ENCODE measurements at regions not wholly inside any gene's neighbourhood (a gene's known extent, or its start where the extent isn't known, plus 50 kb on each side); places are given as distances from the start of the nearest gene placed in this dataset.
A peak's percentile ranks its signal among the peaks of the same experiment; 100 is the strongest.

DNA sequence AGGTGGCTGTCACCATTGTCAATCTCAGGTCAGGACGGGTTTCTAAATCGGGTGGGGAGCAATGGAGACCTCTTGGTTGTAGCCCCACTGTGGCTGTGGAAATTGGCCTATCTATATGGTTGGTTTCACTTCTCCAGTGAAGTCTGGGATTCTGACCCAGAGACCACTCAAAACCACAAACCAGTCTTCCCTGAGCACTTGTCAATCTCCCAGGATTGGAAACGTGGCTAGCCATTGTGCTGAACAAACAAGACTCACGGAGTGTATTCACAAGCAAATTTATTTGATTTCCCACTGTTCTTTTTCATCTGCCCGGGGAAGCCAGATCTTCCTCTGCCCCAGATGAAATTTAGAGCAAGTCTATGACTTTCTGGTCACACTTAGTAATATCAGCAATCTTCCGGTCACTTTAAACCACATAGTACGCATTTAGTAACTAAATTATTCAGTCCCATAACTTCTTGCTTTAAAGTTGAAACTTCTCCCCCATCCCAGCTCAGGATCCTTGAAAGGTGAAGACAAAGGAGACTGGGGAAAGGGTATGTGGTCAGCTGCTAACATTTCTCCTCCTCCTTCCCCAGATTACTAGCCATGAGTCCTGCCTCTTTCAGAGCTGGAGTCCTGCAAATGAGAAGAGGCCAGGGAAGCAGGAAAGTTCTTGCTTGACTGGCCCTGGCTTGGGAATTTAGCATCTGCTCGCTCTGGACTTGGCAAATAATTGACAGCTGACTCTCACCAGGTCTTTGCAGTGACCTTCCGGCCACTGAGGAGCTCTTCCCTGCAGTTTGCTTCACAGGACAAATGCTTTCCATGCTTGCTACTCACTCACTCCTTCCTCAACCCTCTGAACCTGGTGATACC, 123.2 kb upstream of the MAX start:
- DNase-seq, result no peak

DNA sequence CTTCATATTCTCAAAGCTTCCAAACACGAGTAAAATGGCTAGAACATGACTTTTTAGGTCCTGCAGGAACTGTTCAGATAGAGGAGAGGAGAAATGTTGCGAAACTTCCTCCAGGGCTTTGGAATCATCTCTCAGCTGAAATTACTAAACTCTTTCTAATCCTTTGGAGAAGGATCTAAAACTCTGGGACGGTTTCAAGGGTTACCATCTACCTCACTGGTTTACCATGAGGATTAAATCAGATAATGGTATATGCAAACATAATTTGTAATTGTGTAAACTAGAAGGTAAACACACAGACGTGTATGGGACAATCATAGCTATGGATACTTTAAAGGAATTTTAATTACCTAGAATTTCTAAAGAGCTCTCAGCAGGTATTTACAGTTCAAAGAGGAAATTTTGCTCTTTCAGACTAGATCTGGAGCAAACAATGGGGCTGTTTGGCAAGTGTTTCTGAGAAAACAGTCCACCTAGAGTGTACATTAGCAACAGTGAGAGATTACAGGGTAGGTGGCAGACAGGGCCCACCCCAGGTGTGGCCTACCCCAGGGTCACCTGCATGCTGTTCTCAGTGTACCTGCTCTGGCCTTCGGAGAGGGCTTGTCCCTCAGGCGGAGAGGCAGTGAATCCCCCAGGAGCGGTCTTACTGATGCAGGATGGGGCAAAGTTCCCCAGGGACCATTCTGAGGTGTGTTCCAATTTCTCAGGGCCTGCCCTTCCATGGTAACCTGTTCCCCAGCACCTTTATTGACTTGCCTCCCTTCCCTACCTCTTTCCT, 124.7 kb upstream of the MAX start:
- DNase-seq, result peak; percentile 48

DNA sequence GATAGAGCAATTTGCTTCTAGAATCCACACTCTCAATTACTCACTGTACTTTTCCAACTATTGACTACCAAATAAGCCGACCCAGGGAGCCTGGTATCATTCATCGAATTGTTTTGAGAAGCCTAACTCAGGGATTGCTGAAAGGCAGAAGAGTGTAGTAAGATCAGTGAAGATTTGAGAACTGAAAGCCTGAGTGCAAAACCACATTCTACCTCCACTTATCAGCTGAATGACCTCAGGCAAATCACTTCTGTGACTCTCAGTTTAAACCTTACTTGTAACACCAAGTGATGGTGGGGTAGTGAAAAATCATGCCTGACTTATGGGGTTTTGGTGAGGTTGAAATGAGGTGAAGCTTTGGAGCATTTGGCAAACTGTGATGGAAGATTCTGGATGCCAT, 126.1 kb upstream of the MAX start:
- DNase-seq, result no peak

DNA sequence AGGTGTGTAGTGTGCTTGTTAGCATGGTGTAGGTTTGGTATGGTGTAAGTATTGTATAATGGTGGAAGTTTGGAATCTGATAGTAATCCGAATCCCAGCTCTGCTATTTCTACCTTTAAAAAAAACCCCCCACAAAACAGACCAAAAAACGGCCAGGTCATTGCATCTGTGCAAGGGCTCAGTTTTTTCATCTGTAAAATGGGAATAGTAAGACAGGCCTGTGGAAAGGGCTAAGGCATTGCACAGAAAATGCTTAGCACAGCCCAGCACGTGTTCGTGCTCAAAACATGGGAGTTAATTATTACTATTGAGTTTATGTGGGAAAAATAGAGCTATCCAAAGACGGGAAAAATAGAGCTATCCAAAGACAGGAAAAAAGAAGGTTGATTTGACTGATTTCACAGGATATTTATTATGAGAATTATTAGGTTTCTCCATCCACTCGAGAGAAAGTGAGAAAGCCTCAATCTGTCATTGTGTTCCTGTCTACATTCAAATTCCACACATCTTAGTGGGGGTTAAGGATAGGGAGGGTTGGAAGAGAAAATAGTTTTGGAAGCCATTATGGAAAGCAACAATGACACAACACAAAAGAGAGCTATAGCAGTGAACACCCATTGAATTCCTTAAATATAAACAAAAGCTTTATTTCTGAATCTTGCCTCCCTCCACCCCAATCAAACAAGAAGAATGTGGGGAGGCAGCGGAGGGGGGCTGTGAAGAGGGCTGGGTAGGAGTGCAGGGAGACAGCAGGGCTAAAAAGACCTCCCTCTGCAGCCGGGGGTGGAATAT, 126.8 kb upstream of the MAX start:
- DNase-seq, result no peak

DNA sequence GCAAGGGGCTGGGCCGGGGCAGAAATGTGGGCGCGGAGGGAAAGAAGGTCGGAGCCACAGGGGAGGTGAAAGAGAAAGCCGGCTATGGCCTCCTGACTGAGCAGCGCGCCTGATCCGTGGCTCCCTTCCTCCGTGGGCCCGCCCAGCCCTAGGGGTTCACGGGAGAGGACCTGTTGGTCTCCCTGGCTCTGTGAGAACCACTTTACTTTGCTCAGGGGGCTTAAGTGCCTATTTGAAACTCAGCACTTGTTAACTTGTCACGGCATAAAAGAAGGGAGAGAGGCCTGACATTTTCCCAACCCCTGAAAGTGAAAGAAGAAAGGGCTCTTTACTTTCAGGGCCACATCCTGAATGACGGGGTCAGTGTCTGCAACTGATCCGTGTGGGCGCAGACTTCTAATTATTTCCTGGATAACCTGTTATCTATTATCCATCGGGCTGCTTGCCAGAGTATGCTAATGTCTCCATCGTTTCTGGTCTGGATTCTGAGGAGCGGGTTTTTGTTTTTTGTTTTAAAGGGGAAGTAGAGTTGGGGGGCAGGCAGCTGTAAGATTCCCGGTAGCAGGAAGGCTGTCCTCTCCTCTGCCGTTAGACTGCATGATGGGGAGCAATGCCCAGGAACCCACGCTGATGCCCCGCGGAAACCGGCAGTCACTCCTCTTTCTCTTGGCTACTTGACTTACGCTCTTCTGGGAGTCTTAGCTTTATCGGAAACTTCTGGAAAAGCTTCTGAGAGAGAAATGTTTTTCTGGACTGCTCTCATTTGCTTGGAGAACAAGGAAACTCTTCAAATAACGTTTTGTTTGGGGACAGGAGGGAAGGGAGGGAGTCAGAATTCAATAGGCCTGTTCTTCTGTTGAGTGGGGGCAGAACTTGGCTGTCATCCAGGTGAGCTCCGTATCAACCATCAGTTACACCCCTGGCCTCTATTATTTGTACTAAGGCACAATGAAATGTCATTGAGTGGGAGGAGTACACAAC, 127.7 kb upstream of the MAX start:
- peak; percentile 54 for DNase-seq

DNA sequence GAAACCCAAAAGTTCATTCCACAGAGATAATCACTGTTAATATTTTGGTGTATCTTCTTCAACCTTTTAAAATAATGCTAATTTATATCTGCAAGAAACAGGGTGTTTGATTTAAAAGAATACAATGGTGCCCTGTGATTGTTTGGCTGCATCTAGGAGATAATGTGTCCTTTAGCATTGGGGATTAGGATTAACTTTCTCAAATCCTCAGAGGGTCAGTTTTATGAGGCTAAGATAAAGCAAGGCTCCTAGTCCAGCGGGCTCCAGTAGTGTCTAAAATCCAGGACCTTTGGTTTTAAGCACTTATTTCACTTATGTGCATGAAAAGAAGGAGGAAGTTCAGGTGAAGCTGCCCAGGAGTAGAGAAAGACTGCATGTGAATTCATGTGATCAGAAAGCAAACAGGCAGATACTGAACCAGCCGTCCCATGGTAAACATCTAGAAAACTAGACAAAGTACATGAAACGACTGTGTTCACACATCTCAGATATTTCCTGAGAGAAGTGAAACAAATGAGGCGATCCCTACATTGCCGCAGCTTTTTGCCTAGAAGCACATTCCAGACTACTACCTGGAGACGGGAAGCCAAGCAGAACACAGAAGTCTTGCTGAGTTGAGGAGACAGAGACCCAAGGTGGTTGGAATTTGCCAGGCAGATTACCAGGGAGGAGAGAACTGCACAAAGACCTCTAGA, 129.1 kb upstream of the MAX start:
- DNase-seq, result no peak

DNA sequence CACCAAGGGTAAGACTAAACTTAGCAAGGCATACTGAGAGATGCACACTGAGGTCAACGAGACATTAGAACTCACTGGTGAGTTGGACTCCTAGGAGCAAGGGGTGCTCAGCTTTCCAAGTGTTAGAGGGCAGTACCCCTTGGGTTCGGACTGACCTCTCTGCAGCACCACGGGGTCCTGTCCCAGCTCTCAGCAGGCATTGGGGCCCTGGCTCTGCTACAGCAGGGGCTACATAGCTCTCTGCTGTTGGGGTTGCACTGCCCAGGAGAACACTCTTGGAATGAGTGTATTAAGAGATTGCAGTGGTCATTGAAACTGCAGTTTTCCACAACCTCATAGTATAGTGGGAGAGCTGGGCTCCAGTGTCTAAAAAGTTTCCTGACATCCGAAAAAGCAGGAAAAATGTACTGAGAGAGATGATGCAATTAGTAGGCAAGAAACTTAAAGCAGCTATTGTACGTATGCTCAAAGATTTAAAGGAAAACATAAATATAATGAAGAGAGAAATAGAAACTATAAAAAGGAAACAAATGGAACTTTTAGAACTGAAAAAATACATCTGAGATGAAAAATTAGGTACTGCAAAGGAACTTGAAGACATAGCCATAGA, 132.5 kb upstream of the MAX start:
- no peak for DNase-seq

DNA sequence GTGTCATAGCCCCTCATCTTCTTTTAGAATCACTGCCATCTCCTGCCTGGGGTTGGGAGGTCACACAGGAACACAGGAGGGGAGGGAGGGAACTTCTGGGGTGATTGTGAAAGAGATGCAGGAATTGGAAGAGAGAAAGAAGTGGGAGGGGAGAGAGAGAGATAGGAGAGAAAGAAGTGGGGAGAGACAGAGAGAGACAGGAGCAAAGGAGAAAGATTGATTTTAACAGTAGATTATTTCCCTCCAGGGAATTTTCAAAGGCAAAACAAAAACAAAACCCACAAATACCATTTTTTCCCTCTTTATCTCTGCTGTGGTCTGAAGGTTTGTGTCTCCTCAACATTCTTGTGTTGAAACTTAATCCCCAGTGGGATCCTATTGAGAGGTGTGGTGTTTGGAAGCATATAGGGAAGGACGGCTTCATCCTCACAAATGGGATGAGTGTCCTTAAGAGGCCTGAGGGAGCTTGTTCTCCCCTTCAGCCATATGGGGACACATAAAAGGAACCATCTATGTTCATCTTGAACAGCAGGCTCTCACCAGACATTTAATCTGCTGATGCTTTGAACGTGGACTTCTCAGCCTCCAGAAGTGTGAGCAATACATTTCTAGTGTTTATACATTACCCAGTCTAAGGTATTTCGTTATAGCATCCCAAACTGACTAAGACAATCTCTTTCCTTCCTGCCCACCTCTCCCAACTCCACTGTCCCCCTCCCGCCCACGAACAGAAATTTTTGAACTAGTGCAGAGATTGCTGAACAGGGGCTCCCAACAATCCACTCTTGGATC, 134.9 kb upstream of the MAX start:
- DNase-seq, result peak; percentile 34

DNA sequence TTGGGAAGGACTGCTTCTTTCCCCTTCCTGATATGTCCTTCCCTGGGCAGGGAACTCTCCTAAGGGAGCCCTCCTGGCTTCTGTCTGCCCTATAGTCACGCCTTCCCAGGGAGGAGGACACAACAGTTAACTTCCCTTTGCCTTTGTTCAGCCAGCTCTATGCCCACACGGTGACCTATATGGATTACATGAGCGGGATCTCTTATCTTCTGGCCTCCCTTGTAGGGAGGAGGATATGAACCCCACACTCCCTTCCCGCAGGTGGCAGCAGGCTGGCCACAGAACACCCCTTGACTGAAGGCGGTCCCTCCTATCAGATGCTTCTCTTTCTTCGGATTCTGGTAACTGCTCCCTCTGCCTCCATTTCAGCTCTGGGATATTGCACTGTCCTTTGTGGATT, 135.6 kb upstream of the MAX start:
- no peak for DNase-seq

DNA sequence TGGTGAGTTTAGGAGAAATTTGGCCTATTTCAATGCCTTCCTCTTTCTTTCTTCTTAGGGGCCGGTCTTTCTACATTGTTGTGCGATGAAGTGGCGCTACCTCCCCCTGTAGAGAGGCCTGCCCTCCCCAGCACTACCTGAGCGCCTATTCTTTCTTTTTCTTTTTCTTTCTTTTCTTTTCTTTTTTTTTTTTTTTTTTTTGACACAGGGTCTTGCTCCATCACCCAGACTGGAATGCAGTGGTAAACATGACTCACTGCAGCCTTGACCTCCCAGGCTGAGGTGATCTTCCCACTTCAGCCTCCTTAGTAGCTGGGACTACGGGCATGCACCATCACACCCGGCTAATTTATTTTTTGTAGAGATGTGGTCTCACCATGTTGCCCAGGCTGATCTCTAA, 136.1 kb upstream of the MAX start:
- DNase-seq, result peak; percentile 93

DNA sequence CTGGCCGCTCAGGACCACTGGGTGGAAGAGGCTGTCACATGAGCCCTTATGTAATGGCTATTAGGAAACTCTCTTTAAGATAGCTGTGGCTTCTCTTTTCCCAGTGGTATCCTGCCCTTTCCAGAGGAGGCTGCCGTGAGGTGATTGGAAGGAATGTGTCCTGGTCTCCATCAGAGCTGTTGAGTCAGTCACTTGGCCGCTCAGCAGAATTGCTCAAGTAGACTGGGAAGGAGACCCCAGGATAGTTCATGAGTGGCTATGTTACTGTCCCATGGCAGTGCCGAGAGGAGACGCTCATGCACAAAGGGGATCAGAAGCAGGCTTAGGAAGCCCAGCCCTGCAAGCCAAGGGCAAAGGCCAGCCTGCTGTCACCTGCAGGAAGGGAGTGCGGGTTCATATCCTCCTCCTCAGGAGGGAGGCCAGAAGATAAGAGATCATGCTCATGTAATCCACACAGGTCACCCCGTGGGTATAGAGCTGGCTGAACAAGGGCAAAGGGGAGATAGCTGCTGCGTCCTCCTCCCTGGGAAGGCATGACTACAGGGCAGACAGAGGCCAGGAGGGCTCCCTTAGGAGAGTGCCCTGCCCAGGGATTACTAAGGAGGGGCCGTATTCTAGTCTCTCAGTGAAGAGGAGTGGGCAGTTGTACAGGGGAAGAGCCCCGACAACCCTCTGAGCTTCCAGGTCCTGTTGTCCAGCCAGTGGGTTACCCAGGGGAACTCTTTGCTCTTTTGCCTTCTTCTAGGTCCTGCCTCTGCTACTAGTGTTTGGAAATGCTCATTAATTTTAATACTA, 137.0 kb upstream of the MAX start:
- peak; percentile 89 for DNase-seq

DNA sequence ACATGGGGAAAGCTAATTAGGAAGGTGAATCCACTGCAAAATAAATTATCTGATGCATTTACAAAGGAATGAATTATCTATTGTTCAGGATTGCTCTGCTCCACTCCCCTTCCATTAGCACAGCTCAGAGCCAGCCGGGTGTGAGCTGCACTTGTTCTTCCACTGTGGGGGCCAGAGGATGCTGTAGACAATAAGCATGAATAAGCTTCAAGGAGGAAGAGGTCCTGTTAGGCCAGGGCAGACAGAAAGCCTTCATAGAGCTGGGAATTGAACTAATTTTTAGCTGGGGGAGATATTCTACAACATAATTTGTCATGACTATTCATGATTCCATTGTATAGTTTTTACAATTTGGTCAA, 137.6 kb upstream of the MAX start:
- DNase-seq, result no peak

DNA sequence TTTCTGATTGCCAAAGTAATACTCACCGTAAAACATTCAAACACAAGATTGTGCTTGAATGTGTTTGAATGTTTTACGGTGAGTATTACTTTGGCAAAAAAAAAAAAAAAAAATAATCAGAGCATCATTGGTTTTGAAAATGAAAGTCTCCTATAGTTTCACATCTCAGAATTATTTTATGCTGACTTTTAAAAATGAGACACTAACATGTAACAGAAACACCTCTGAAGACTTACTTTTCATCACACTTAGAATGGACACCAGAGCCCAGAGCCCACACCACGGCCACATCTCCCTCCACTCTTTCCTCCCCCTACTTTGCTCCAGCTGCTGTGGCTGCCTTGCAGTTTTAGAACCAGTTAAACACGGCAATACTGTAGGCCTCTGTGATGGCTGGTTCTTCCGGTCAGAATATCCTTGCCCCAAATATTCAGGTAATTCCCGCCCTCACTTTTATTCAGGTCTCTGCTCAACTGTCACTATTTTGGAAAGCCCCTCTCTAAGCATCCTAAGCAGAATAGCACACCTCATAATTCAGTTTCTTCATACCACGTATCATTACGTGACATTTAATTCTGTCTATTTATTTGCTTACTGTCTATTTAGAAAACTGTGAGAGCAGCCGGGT, 138.9 kb upstream of the MAX start:
- no peak for DNase-seq

DNA sequence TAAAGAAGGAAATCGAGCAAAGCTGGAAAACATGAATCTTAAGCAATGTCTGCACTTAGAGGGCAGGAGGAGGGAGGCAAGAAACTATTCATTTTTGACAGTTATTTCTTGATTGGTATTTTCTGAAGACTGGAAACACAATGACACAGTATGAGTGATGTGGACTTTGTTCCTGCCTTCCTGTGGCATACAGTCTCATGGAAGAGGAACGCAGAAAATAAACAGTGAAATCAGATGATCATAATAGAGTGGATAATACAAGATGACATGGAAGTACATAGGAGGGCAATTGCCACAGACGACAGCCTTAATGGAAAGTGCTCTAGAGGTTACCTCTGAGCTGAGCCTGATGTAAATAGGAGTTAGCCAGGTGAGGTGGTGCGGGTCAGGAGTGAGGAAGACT, 140.4 kb upstream of the MAX start:
- DNase-seq, result no peak

DNA sequence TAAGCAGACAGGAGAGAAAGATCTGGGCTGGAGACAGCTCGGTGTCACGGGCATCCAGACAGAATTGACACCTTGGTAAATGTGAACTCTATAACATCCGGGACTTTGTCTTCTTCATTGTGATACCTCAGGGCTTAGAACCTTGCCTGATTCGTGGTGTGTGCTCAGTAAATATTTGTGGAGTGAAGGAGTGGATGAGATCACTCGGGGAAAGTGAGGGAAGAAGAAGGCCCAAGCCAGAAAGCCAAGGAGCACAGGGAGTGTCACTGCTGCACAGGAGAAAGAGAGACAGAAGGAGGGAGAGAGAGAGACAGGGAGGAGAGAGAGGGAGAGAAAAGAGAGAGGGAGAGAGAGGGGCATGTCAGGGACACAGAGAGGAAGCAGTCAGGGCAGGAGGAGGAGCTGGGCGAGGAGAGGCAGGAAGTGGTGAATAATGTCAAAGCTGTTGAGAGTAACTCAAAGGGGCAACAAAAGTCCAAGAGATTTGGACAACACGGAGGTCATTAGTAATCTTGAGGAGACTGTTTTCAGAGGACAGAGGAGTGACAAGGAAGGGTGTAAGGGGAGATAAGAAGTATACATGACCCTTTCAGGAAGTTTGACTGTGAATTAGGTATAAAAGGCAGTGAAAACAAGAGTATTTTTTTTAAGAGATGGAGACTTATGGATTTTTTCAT, 141.6 kb upstream of the MAX start:
- DNase-seq, result peak; percentile 54

DNA sequence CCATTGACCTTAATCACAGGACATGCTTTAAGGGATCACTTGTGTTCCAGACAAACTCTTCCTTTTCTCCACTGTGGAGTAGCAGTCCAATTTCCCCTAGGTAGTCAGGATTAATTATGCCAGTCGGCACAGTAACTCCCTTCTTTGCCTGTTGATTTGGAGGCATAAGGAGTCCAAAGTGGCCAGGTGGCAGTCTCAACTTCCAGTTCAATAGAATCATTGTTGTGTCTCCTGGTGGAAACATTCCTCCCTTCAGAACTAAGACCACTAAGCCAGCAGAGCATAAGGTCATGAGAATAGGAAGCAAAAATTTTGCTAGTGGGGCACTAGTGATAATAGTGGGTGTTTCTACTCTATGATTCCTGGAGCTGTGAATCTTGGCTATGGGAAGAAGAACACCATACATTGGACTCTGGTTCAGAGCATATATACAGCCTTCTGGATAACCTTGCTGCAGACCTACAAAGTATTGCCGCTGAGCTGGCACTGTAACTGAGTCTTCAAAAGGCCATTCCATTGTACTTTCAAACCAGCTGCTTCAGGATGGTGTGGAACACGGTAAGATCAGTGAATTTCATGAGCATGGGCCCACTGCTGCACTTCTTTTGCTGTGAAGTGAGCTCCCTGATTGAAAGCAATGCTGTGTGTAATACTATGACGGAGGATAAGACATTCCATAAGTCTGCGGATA, 147.3 kb upstream of the MAX start:
- DNase-seq, result no peak

DNA sequence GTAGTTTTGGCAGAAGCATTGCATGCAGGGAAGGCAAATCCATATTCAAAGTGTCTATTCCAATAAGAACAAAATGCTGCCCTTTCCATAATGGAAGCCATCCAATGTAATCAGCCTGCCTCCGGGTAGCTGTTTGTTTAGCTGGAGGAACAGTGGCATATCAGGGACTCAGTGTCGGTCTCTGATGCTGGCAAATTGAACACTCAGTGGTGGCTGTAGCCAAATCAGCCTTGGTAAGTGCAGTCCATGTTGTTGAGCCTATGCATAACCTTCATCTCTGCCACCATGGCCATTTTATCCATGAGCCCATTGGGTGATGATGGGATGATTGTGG, 147.8 kb upstream of the MAX start:
- DNase-seq, result no peak

DNA sequence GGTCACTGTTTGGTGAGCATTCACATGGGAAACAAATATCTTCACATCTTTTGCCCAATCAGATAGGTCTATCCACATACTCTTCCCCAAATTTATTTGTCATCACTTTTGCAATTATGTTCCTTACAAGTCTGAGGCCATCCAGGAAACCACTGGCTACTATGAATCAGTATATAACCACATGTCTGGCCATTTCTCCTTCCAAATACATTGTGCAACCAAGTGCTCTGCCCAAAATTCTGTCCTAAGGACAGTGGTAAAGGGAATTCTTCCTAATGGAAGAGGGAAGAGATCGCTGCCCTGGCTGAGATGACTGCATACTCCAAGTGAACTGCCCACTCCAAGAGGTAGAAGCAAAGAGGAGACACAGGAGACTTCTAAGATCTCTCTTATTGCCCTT, 148.9 kb upstream of the MAX start:
- peak; percentile 86 for DNase-seq

Data from EL (cell line).